OCI-LY1 (cell line): ENCODE measurements at regions not wholly inside any gene's neighbourhood (a gene's known extent, or its start where the extent isn't known, plus 50 kb on each side); places are given as distances from the start of the nearest gene placed in this dataset.
"Not testable (repeated sequence)": the region's sequence is repeated elsewhere in the genome, so short reads cannot be mapped to it uniquely, and the experiment has no call there.

Experiments
- H2AFZ ChIP-seq: fragments of 200-600 bp; sonication (generic), shearing (Covaris generic); 2 replicates; pipeline ENCODE4 v1.6.0; 2014; ENCODE audit warnings: antibody characterized with exemption, mild to moderate bottlenecking, low read length
- H3F3A ChIP-seq: fragments of 200-600 bp; sonication (generic), shearing (Covaris generic); 2 replicates; pipeline ENCODE4 v1.6.0; 2014; ENCODE audit warnings: mild to moderate bottlenecking, antibody characterized with exemption, low read length, moderate library complexity; ENCODE audit not compliant: insufficient read depth
- H3K27ac ChIP-seq: fragments of 200-600 bp; sonication (generic); 2 replicates; pipeline ENCODE4 v1.5.1; 2014; ENCODE audit warnings: low read length, mixed run types, mild to moderate bottlenecking, low read depth; ENCODE audit not compliant: poor library complexity, severe bottlenecking
- H3K27me3 ChIP-seq: fragments of 200-600 bp; sonication (generic); 2 replicates; pipeline ENCODE4 v1.6.0; 2014; ENCODE audit warnings: antibody characterized with exemption, mild to moderate bottlenecking, low read length, moderate library complexity; ENCODE audit not compliant: insufficient read depth
- H3K36me3 ChIP-seq: fragments of 200-600 bp; sonication (generic); 2 replicates; pipeline ENCODE4 v1.6.1; 2014; ENCODE audit warnings: mild to moderate bottlenecking, antibody characterized with exemption, low read length, moderate library complexity, mixed read lengths; ENCODE audit not compliant: insufficient read depth
- H3K4me1 ChIP-seq: fragments of 200-600 bp; sonication (generic); 2 replicates; pipeline ENCODE4 v1.5.1; 2014; ENCODE audit warnings: mild to moderate bottlenecking, low read length, moderate library complexity; ENCODE audit not compliant: insufficient read depth, severe bottlenecking
- H3K4me2 ChIP-seq: fragments of 200-600 bp; sonication (generic), shearing (Covaris generic); 2 replicates; pipeline ENCODE4 v1.6.1; 2014; ENCODE audit warnings: low read length
- H3K4me3 ChIP-seq: fragments of 200-600 bp; sonication (generic); 2 replicates; pipeline ENCODE4 v1.5.1; 2014; ENCODE audit warnings: low read length, low read depth, mild to moderate bottlenecking, mixed read lengths; ENCODE audit not compliant: poor library complexity, severe bottlenecking
- H3K79me2 ChIP-seq: fragments of 200-600 bp; shearing (Covaris generic); 2 replicates; pipeline ENCODE4 v1.6.1; 2016; ENCODE audit warnings: mixed run types, low read length, mixed read lengths; ENCODE audit not compliant: insufficient read depth
- H3K9ac ChIP-seq: fragments of 200-600 bp; sonication (generic), shearing (Covaris generic); 2 replicates; pipeline ENCODE4 v1.6.1; 2014; ENCODE audit warnings: mild to moderate bottlenecking, low read length, mixed read lengths
- H3K9me2 ChIP-seq: fragments of 200-600 bp; sonication (generic), shearing (Covaris generic); 2 replicates; pipeline ENCODE4 v1.6.1; 2014; ENCODE audit warnings: low read depth, mild to moderate bottlenecking, low read length, mixed read lengths
- H3K9me3 ChIP-seq: fragments of 200-600 bp; shearing (Covaris generic); 2 replicates; pipeline ENCODE4 v1.6.1; 2014; ENCODE audit warnings: low read length, mixed read lengths
- H4K20me1 ChIP-seq: fragments of 200-600 bp; sonication (generic), shearing (Covaris generic); 2 replicates; pipeline ENCODE4 v1.6.0; 2016; ENCODE audit warnings: mild to moderate bottlenecking, low read length; ENCODE audit not compliant: insufficient read depth

GRCh38 chr9:41839786-41840185 is 289.4 kb downstream of the CNTNAP3B start:
- H3K27ac ChIP-seq, H3K9ac ChIP-seq, H4K20me1 ChIP-seq, H3K79me2 ChIP-seq, H3K36me3 ChIP-seq, H3K9me3 ChIP-seq, H3K4me1 ChIP-seq, H3F3A ChIP-seq, H2AFZ ChIP-seq, H3K9me2 ChIP-seq, H3K4me3 ChIP-seq, H3K27me3 ChIP-seq, H3K4me2 ChIP-seq: not testable (repeated sequence)

- not testable (repeated sequence) for H3K27ac ChIP-seq, H3K4me3 ChIP-seq, H2AFZ ChIP-seq, H3K9me2 ChIP-seq, H3K9ac ChIP-seq, H4K20me1 ChIP-seq, H3K4me1 ChIP-seq, H3K79me2 ChIP-seq, H3K27me3 ChIP-seq, H3K9me3 ChIP-seq, H3F3A ChIP-seq, H3K36me3 ChIP-seq, H3K4me2 ChIP-seq
Observed at GRCh38 chr9:41838953-41839352, 290.3 kb downstream of the CNTNAP3B start.

GRCh38 chr9:41838562-41838851 is 290.7 kb downstream of the CNTNAP3B start:
- not testable (repeated sequence) for H3K27ac ChIP-seq, H2AFZ ChIP-seq, H3K4me2 ChIP-seq, H4K20me1 ChIP-seq, H3K9me2 ChIP-seq, H3F3A ChIP-seq, H3K4me1 ChIP-seq, H3K27me3 ChIP-seq, H3K36me3 ChIP-seq, H3K4me3 ChIP-seq, H3K9me3 ChIP-seq, H3K9ac ChIP-seq, H3K79me2 ChIP-seq

- not testable (repeated sequence) for H4K20me1 ChIP-seq, H3F3A ChIP-seq, H3K9ac ChIP-seq, H3K27ac ChIP-seq, H3K4me2 ChIP-seq, H3K4me1 ChIP-seq, H3K27me3 ChIP-seq, H3K9me2 ChIP-seq, H3K36me3 ChIP-seq, H2AFZ ChIP-seq, H3K79me2 ChIP-seq, H3K4me3 ChIP-seq, H3K9me3 ChIP-seq
Observed at GRCh38 chr9:41837684-41838561, 291.3 kb downstream of the CNTNAP3B start.

- H3F3A ChIP-seq, H3K27ac ChIP-seq, H3K27me3 ChIP-seq, H3K4me2 ChIP-seq, H4K20me1 ChIP-seq, H3K36me3 ChIP-seq, H3K9ac ChIP-seq, H3K4me3 ChIP-seq, H3K9me2 ChIP-seq, H2AFZ ChIP-seq, H3K4me1 ChIP-seq, H3K79me2 ChIP-seq, H3K9me3 ChIP-seq: not testable (repeated sequence)
Observed at GRCh38 chr9:41833108-41833507, 296.1 kb downstream of the CNTNAP3B start.

- not testable (repeated sequence) for H4K20me1 ChIP-seq, H3K27ac ChIP-seq, H3K9me2 ChIP-seq, H3K4me1 ChIP-seq, H3K4me3 ChIP-seq, H2AFZ ChIP-seq, H3K27me3 ChIP-seq, H3F3A ChIP-seq, H3K9ac ChIP-seq, H3K4me2 ChIP-seq, H3K36me3 ChIP-seq, H3K79me2 ChIP-seq, H3K9me3 ChIP-seq
Observed at GRCh38 chr9:41824723-41825122, 304.5 kb downstream of the CNTNAP3B start.

GRCh38 chr9:41802706-41803105 is 326.5 kb downstream of the CNTNAP3B start:
- not testable (repeated sequence) for H2AFZ ChIP-seq, H3K79me2 ChIP-seq, H3K27ac ChIP-seq, H3K4me1 ChIP-seq, H3K9ac ChIP-seq, H3K36me3 ChIP-seq, H3K9me2 ChIP-seq, H4K20me1 ChIP-seq, H3K9me3 ChIP-seq, H3K27me3 ChIP-seq, H3K4me3 ChIP-seq, H3F3A ChIP-seq, H3K4me2 ChIP-seq

- not testable (repeated sequence) for H3K27me3 ChIP-seq, H3K9ac ChIP-seq, H3K27ac ChIP-seq, H3K36me3 ChIP-seq, H3K9me2 ChIP-seq, H3K9me3 ChIP-seq, H2AFZ ChIP-seq, H3K4me1 ChIP-seq, H3F3A ChIP-seq, H3K4me2 ChIP-seq, H3K4me3 ChIP-seq, H4K20me1 ChIP-seq, H3K79me2 ChIP-seq
Observed at GRCh38 chr9:41798684-41799083, 330.5 kb downstream of the CNTNAP3B start.
